ENCODE measurements at regions not wholly inside any gene's neighbourhood (a gene's known extent, or its start where the extent isn't known, plus 50 kb on each side); places are given as distances from the start of the nearest gene placed in this dataset.
"Not testable (repeated sequence)": the region's sequence is repeated elsewhere in the genome, so short reads cannot be mapped to it uniquely, and the experiment has no call there.

GRCh38 chr6:4224067-4224978 is 88.9 kb upstream of the ECI2 start:
- no peak for DNase-seq

- no peak for DNase-seq
Measured at GRCh38 chr6:4220558-4220957, 85.2 kb upstream of the ECI2 start.

GRCh38 chr6:4218619-4219317 is 83.4 kb upstream of the ECI2 start:
- not testable (repeated sequence) for DNase-seq

GRCh38 chr6:4212588-4212987 is 77.2 kb upstream of the ECI2 start:
- no peak for DNase-seq

- peak; percentile 10 to 43 for DNase-seq
Measured at GRCh38 chr6:4210629-4211419, 75.4 kb upstream of the ECI2 start.

DNA sequence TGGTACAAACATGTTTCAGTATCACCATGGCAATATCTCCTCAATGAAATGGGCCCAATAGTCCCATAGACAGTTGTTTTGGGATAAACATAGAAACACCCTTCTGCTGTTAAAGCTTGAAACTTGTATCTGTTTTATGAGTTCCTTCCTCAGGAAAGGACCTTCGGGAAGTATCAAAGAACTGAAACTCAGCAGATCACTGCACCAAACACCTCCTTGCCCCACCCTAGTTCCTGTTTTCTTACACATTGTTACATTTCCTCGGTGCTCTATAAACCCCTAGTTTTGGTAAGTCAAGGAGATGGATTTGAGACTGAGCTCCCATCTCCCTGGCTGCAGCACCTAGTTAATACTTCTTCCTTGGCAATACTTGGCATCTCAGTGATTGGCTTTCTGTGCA is 73.8 kb upstream of the ECI2 start:
- DNase-seq: no peak

DNA sequence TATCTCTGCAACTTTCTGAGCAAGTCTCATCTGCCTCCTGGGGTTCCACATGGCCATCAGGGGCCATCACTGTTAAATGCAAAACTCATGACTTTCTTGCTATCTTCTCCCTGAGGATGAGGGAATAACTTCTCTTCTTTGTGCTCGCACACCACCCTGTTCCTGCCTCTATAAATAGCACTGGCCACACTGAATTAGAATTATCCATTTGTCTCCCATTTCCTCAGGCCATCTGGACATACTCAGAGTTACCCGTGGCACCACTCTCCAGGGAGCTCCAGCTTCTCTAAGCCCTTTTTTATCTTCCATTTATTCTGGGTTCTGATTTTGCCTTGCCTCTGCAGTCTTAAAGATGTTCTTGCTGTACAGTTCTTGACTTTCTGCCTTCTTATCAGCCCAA is 72.8 kb upstream of the ECI2 start:
- DNase-seq: no peak

DNA sequence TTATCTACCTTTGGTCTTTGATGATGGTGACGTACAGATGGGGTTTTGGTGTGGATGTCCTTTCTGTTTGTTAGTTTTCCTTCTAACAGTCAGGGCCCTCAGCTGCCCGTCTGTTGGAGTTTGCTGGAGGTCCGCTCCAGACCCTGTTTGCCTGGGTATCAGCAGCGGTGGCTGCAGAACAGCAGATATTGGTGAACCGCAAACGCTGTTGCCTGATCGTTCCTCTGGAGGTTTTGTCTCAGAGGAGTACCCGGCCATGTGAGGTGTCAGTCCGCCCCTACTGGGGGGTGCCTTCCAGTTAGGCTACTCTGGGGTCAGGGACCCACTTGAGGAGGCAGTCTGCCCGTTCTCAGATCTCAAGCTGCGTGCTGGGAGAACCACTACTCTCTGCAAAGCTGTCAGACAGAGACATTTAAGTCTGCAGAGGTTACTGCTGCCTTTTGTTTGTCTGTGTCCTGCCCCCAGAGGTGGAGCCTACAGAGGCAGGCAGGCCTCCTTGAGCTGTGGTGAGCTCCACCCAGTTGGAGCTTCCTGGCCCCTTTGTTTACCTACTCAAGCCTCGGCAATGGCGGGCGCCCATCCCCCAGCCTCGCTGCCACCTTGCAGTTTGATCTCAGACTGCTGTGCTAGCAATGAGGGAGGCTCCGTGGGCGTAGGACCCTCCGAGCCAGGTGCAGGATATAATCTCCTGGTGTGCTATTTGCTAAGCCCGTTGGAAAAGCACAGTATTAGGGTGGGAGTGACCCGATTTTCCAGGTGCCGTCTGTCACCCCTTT is 68.5 kb upstream of the ECI2 start:
- DNase-seq: not testable (repeated sequence)

- DNase-seq: no peak
Measured at GRCh38 chr6:4192627-4193026, 57.3 kb upstream of the ECI2 start.

GRCh38 chr6:4192173-4192572 is 56.8 kb upstream of the ECI2 start:
- no peak for DNase-seq

- DNase-seq: no peak
Measured at GRCh38 chr6:4191271-4191721, 55.9 kb upstream of the ECI2 start.

GRCh38 chr6:4189249-4189648 is 53.9 kb upstream of the ECI2 start:
- DNase-seq: no peak

GRCh38 chr6:4188801-4189200 is 53.4 kb upstream of the ECI2 start:
- no peak for DNase-seq

- DNase-seq: no peak
Measured at GRCh38 chr6:4187480-4187879, 52.1 kb upstream of the ECI2 start.

DNA sequence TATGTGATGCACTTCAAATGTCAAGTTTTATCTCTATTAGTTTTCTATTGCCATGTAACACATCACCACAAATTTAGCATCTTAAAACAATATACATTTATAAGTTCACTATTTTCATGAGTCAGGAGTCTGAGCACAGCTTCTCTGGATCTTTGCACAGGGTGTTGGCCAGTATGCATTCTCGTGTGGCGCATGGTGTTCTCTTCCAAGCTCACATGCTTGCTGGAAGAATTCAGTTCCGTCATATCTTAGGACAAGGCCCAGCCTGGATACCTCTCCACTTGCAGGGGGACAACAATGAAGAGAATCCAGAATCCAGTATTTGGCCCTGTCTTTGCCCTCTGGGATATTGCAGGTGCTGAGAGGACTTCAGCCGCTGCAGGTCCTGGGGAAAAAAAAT is 51.0 kb upstream of the ECI2 start:
- no peak for DNase-seq

- DNase-seq: no peak
Measured at GRCh38 chr6:4185846-4186245, 50.5 kb upstream of the ECI2 start.

DNA sequence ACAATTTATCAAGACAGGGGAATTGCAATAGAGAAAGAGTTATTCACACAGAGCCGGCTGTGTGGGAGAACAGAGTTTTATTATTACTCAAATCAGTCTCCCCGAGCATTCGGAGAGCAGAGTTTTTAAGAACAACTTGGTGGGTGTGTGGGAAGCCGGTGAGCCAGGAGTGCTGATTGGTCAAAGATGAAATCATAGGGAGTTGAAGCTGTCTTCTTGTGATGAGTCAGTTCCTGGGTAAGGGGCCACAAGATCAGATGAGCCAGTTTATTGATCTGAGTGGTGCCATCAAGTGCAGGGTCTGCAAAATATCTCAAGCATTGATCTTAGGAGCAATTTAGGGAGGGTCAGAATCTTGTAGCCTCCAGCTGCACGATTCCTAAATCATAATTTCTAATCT is 50.0 kb upstream of the ECI2 start:
- DNase-seq: no peak

Data from NCI-H2081 (cell line).